HG03342 (cell line): ENCODE measurements at regions not wholly inside any gene's neighbourhood (a gene's known extent, or its start where the extent isn't known, plus 50 kb on each side); places are given as distances from the start of the nearest gene placed in this dataset.
"Not testable (repeated sequence)": the region's sequence is repeated elsewhere in the genome, so short reads cannot be mapped to it uniquely, and the experiment has no call there.

Source experiments
- ATAC-seq: cut with Tn5 transposase; IDR thresholded peaks from one replicate; pipeline ENCODE4 v1.9.1; 2021; ENCODE audit warnings: mild to moderate bottlenecking, moderate library complexity; ENCODE audit not compliant: unreplicated experiment

DNA sequence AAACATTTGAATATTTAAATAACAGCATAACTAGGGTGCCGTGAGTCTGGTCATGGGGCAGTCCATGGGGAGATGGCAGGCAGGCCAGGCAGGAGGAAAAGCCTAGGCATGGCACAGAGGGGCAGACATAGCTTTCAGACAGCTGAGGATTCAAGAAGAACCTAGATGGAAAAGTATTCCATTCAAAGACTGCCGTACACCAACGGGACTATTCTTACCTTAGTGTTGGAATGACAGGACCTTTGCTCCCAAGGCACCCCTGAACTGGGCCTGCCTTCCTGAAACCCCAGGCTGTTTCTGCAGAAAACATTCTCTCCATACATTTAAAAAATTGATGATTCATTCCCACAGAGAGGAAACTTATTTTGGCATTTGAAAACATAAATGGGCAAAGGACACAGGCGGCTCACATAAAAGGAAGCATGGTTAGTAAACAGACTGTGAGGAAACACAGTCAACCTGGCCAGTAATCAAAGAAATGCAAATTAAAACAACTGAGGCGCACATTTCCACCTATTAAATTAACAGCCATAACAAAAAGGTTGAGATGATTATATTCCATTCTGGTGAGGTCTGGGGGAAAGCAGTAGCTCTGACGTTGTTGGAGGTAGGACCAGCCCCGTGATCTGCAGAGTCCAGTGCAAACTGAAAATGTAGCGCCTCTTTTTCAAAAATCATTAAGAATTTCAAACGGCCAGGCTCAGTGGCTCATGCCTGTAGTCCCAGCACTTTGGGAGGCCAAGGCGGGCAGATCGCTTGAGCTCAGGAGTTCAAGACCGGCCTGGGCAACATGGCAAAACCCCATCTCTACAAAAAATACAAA, 71.3 kb upstream of the SMAD3 start:
- ATAC-seq, result no peak

DNA sequence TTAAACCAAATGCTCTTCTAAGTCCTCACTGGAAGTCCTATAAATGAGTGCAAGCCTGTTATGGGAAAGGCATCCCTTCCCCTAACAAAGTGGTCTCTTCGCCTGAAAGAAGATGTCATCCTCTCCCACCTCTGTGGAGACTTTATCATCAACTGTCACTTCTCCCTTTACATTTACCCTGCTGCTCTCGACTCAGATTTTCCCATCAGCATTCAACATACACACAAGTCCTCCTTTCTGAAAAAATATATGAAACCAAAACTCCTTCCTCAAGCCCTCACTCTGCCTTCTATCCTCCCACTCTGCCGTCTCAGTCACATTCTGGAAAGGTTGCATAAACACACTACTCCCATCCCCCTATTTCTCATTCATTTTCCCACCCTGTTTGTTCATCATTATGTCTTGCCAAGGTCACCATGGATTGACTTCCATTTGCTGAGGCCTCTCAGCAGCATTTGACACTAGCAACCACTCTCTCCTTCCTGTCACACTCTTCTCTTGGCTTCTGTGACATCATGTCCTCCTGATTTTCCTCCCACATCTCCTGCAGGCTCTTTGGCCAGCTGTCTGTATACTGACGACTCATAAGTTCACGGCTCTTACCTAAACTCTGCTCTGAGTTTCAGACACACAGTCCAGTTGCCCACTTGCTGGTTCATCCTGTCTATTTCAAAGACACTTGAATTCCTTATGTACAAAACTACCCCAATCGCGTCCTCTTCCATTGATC, 70.3 kb upstream of the SMAD3 start:
- ATAC-seq, result no peak

DNA sequence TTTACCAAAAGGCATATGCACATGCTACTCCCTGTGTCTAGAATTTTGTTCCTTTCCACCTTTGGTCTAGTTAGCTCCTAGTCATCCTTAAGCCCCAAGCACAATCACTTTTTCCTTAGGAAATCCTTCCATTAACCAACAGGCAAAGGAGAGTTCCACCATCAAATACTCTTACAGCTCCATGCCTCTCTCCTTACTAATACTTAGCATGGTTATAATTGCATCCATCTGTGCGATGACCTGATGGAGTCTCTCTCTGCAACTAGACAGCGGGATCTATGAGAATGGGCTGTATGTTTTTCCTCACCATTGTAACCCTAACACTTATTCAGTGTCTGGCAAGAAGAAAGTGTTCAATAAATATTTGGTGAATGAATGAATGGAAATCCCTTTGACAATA, 69.3 kb upstream of the SMAD3 start:
- ATAC-seq, result no peak

DNA sequence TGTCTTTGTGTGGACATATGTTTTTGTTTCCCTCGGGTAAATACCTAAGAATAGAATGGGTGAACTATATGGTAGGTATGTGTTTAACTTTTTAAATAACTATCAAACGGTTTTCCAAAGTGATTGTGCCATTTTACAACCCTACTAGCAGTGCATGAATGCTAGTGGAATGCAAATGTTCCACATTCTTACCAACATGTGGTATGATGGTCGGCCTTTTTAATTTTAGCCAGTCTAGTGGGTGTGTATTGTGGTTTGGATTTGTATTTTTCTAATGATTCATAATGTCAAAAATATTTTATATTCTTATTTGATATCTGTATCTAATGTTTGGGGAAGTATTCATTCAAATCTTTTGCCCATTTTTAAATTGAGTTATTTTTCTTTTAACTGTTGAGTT, 68.2 kb upstream of the SMAD3 start:
- ATAC-seq, result no peak

DNA sequence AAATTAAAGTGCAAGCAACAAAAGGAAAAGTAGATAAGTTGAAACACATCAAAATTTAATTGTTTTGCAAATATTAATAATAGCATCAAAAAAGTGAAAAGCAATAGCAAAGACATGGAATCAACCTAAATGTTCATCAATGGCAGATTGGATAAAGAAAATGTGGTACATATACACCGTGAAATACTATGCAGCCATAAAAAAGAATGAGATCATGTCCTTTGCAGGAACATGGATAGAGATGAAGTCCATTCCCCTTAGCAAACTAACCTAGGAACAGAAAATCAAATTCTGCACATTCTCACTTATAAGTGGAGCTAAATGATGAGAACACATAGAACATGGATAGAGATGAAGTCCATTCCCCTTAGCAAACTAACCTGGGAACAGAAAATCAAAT, 67.2 kb upstream of the SMAD3 start:
- not testable (repeated sequence) for ATAC-seq

DNA sequence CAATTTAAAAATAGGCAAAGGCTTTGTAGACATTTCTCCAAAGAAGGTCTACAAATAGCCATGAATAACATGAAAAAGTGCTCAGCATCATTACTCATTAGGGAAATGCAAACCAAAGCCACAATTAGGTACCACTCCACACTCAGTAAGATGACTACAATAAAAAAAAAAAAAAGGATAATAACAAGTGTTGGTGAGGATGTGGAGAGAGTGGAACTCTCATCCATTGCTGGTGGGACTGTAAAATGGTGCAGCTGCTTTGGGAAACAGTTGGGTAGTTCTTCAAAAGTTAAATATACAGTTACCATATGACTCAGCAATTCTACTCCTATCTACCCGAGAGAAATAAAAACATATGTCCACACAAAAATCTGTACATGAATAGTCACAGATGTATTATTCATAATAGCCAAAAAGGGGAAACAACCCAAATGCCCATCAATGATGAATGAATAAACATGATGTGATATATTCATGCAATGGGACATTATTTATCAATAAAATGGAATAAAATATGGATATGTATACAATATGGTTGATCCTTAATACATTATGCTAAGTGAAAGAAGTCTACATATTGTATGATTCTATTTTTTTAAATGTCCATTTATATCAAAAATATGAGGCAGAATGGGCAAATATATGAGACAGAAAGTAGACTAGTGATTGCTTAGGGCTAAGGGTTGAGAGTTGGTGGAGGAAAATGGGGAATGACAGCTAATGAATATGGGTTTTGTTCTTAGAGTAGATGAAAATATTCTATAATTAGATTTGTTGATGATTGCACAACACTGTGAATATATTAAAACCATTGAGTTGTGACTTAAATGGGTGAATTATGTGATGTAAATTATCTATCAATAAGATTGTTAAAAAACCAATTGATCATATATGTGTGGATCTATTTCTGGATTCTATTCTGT, 66.1 kb upstream of the SMAD3 start:
- no peak for ATAC-seq

DNA sequence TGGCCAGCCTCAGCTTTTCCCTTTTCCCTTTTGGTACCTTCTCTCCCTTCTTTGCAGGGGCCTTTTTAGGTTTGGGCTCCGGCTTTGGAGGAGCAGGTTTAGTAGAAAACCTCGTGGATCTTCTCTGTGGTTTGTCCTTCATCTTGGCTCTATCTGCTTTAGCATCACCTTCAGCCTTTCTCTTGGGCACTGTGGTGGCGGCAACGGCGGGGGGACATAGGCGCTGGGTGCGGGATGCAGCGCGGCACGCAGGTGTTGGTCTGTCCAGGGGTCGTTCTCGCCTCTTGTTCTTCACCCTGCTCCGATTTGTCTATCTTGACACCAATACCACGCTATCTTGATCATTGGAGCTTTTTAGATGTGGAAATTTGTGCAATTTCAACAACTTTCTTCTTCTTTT, 64.5 kb upstream of the SMAD3 start:
- no peak for ATAC-seq

DNA sequence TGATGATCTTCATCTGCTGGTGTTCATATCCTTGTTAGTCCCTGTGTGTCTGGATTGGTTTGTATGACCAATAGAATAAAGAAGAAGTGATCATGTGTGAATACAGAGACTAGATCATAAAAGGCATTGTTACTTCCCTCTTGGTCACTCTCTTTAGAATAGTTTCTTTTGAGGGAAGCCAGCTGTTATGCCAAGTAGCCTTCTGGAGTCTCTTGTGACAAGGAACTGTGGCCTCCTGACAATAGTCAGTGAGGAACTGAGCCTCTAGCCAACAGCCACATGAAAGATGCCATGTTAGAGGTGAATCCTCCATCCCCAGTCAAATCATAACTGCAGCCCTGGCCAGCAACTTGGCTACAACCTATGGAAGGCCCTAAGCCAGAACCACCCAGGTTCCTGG, 63.0 kb upstream of the SMAD3 start:
- ATAC-seq, result no peak

DNA sequence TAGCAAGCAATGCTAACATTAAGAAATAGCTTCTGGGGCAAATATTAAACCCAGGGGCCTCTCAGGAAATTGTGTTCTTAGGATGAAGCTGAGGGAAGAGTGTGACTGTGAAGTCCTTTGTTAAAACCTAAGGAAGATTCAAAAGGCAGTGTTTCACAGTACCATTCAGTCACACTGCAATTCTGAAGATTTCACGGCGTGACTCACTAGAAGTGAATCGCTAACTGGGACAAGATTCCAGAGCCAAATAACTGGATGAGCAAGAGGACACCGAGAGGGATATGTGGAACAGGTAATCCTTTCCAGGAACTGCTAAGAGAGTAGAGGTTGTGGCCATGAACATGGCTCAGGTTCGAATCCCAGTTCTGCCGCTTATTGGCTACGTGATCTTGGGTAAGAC, 61.8 kb upstream of the SMAD3 start:
- no peak for ATAC-seq

DNA sequence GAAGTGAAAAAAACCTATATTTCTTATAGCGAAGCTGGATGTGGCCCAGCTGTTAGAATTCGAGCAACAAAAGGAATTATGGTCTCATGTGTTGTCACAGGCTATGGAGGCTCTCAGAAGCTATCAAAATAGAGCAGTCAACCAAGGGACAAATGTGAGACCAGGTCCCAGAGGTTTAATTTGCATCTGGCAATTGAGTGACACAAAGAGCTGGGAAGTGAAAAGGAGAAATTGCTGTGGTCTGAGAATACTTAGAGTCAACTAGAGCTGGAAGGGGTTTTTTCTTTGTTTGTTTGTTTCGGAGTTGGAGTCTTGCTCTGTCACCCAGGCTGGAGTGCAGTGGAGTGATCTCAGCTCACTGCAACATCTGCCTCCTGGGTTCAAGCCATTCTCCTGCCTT, 61.3 kb upstream of the SMAD3 start:
- no peak for ATAC-seq

DNA sequence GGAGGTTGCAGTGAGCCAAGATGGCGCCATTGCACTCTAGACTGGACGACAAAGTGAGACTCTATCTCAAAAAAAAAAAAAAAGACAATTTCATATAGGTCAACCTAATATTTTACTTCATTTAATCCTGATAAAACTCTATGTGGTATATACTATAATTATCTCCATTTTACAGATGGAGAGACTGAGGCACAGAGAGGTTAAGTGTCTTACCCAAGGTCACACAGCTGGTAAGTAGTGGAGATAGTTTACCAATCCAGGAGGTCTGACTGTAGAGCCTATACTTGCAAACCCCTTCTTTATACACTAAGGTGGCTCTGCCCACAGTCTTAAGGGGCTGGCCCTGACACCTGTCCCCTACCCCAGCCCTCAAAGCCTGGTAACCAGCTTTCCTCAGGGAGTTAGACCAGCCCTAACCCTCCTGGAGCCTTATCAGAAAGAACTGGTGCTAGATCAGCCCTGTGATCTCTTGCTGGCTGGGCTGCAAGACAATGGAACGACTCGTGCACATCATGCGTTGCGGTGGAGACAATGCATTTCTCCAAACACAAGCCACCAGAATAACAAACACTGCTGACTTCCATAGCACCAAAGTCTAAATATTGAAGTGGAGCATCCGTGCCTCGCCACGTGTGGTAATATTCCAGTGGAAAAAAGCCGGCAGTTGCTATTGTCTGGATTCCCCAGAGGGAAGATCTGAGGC, 60.0 kb upstream of the SMAD3 start:
- no peak for ATAC-seq

DNA sequence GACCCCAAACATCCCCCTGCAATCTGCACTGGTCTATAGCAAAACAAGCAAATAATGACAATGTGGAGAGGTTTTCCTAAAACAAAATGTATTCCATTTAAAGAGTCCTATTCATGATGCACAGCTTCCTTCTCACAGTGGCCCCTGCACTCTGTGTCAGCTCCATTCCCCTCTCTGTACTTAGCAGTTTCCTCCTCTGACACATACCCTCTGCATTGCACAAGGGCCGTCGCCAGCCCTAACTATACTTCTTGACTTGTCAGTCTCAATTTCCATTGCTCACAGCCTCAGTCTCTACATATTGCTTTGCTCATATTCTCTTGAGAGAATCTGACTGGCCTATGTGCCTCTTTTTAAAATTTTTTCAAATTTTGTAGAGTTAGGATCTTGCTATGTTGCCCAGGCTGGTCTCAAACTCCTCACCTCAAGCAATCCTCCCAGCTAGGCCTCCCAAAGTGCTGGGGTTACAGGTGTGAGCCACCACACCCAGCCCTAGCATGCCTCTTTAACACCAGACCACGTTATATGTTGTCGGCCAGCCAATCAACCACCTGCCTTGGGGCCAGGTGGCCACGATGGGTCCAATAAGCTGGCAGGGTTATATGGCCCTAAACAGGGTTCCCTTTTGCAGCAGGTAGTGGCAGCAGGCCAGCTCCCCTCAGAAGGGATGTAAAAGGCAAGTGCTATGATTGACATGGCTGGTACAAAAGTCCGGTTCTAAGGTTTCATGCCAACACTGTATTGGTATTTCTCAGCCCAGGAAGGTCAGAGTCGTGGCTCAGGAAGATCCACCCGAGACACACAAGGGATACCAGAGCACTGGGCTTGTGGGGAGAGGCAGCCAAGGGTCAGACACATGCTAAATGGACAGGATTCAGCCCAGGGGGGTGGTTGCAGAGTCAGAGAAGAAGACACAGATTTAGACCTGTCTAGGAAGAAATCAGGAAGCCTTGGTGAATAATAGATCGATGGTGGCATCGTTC, 59.0 kb upstream of the SMAD3 start:
- no peak for ATAC-seq

DNA sequence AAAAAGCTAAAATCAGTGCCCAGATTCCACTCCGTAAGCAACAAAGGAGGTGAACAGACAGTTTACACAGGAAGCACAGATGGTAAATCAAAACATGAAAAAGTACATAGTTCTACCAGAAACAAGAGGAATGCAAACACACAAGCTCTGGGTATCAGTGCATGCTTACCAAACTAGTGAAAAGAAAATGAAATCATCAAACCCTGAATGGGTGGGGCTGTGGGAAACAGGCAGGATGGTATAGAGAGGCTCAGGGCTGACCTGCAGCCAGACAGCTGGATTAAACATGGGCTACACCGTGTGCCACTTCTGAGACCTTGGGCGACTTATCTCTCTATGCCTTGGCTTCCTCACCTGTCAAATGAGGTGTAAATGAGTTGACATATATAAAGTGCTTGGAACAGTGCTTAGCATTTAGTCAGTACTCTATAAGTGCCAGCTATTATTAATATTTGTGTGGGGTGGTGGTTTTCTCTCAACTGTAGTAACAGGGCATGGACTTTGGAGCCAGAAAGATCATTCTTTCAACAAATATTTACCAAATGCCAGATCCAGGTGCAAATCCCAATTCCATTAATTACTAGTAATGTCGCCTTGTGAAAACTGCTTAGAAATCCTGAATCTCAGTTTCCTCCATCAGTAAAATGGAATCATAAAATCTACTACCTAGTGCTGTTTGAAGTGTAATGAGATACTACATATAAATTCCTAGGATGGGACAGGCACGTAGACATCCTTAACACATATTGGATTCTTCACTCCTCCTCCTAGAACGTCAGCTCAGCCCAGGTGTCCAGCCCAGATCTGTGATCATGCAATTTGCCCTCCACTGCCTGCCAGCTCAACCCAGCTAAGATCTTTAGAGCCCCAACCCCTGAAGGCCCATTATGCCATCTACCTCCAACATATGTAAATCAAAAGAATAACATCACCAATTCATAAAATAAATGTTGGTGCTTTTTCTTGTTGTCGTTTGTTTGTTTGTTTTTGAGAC, 55.5 kb upstream of the SMAD3 start:
- no peak for ATAC-seq

DNA sequence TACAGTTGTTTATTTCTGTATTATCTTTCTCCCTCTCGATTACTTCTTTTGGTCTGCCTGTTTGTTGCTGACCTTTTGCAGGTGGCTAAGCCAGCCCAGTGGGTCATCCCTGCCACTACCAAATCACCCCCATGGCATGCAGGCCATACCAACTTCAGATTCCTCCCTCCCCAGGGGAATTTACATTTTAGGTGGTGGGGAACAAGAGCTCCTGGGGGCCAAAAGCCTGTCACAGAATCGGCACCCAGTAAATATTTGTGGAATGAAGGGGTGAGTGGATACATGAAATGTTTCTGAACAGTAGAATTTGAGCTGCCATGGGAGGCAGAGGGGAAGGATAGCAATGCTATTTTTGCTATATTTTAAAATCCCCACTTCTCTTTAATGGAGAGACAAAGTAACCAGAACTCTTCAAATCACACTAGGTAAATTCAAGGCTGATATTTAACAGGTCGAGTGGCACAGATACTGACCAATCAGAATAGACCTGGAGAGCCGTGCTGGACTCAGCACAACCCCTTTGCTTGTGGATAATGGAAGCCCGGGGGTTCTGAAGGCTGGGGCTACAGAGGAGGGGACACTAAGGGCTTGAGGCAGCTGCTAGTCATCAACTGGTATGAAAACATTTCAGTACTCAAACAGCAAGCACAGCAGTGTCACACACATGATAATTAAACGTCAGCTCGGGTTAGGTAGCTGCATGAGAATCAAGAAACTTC, 54.3 kb upstream of the SMAD3 start:
- no peak for ATAC-seq

DNA sequence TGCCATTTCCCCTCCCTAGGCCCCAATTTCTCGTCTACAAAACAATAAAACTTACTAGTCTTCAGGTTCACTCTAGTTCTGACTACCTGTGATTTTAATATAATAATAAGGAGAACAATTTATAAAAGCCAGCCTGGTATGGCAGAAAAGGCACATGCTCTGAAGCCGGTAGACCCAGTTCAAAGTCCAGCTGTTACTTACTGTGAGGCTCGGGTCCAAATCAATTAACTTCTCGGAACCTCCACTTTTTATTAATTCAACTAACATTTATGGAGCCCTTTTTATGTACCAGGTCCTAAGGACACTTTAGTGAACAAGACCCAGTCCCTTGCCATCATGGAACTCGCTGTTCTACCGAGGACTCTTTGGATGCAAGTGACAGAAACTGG, 53.8 kb upstream of the SMAD3 start:
- no peak for ATAC-seq

DNA sequence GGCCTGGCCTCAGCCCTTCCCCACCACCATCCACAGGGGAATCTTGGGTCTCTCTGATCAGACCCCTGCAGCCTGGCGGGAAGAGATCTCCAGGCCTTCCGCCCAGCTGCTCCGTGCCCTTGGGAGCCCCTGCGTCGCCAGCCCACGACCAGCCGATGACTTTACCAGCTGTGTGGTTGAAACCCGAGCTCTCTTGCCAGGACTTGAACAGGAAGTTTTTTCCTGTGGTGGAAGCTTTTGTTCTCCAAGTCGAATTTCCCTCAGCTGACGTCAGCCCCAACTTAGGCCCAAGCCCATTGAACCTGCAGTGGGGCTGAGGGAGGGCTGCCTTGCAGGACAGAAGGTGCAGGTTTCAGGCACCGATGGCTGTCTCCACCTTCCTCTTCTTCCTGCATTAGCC, 51.7 kb upstream of the SMAD3 start:
- no peak for ATAC-seq
